Spinal cord (tissue), 9 donors: ENCODE measurements at regions not wholly inside any gene's neighbourhood (a gene's known extent, or its start where the extent isn't known, plus 50 kb on each side); places are given as distances from the start of the nearest gene placed in this dataset.

Source experiments
- DNase-seq, 6 donors: peaks; one replicate each; pipeline versions ENCODE4 v3.0.0 to v3.0.0-alpha.2; 2013 to 2015; ENCODE audit warnings: low spot score in 6 of 6, low read depth in 4 of 6
- H3K27ac ChIP-seq: one replicate; pipeline ENCODE4 v1.5.1; 2013; ENCODE audit warnings: low read depth, low read length, control low read depth
- H3K27me3 ChIP-seq: one replicate; pipeline ENCODE4 v1.6.1; 2013; ENCODE audit warnings: low read length; ENCODE audit not compliant: control insufficient read depth, insufficient read depth
- H3K36me3 ChIP-seq: one replicate; pipeline ENCODE4 v1.6.1; 2013; ENCODE audit warnings: low read length; ENCODE audit not compliant: control insufficient read depth, insufficient read depth
- H3K4me1 ChIP-seq: one replicate; pipeline ENCODE4 v1.6.1; 2013; ENCODE audit warnings: low read length; ENCODE audit not compliant: control insufficient read depth, insufficient read depth
- H3K4me3 ChIP-seq: one replicate; pipeline ENCODE4 v1.5.1; 2013; ENCODE audit warnings: low read depth, low read length, control low read depth
- H3K9me3 ChIP-seq: one replicate; pipeline ENCODE4 v1.6.1; 2013; ENCODE audit warnings: low read length; ENCODE audit not compliant: control insufficient read depth, insufficient read depth
- WGBS: methylation state at CpG from one replicate; pipeline ENCODE4 v1.1.5; 2013; ENCODE audit warnings: missing lambda C conversion rate; ENCODE audit not compliant: insufficient coverage; 5-methylcytosine and 5-hydroxymethylcytosine counted together
- donor health status: healthy.

GRCh38 chr3:96169111-96169766 is 645.2 kb upstream of the EPHA6 start:
- Histone ChIP-seq H3K27ac (no peak overlapping the region), H3K9me3 (no peaks in the 10 kb centered on the region), H3K36me3 (no peaks in the 10 kb centered on the region), H3K4me3 (no peak overlapping the region), H3K4me1 (no peaks in the 10 kb centered on the region), H3K27me3 (no peaks in the 10 kb centered on the region)
- WGBS = 88% methylated on average over 3 of the region's 3 CpGs
- DNase-seq = no peak

GRCh38 chr3:96172917-96173316 is 641.5 kb upstream of the EPHA6 start:
- H3K27ac ChIP-seq = no peak overlapping the region

GRCh38 chr3:96175500-96175899 is 638.9 kb upstream of the EPHA6 start:
- Histone ChIP-seq H3K9me3 (no peaks in the 10 kb centered on the region), H3K4me3 (no peak overlapping the region), H3K27me3 (no peaks in the 10 kb centered on the region), H3K4me1 (no peaks in the 10 kb centered on the region), H3K27ac (no peak overlapping the region), H3K36me3 (no peaks in the 10 kb centered on the region)
- 91% methylated on average over 5 of the region's 6 CpGs for WGBS
- DNase-seq = no peak

More at GRCh38 chr3:96172917-96173316, 641.5 kb upstream of the EPHA6 start:
- no peaks in the 10 kb centered on the region for H3K36me3 ChIP-seq
- H3K9me3 ChIP-seq = no peaks in the 10 kb centered on the region
- no peaks in the 10 kb centered on the region for H3K4me1 ChIP-seq
- H3K27me3 ChIP-seq = no peaks in the 10 kb centered on the region
- DNase-seq = no peak
- no peak overlapping the region for H3K4me3 ChIP-seq

- DNase-seq = no peak
- Histone ChIP-seq H3K4me1 (no peaks in the 10 kb centered on the region), H3K9me3 (no peaks in the 10 kb centered on the region), H3K27me3 (no peaks in the 10 kb centered on the region), H3K4me3 (no peak overlapping the region), H3K27ac (no peak overlapping the region), H3K36me3 (no peaks in the 10 kb centered on the region)
- 100% methylated on average over 1 of the region's 1 CpG for WGBS
Observed at GRCh38 chr3:96182756-96183155, 631.6 kb upstream of the EPHA6 start.

- no peak overlapping the region for H3K4me3 ChIP-seq
- H3K36me3 ChIP-seq = no peaks in the 10 kb centered on the region
- DNase-seq = no peak
- no peaks in the 10 kb centered on the region for H3K9me3 ChIP-seq
- no CpG with 5 or more reads among the region's 1 CpG for WGBS
- no peaks in the 10 kb centered on the region for H3K27me3 ChIP-seq
- no peaks in the 10 kb centered on the region for H3K4me1 ChIP-seq
- no peak overlapping the region for H3K27ac ChIP-seq
Observed at GRCh38 chr3:96183871-96184270, 630.5 kb upstream of the EPHA6 start.

GRCh38 chr3:96190024-96190616 is 624.3 kb upstream of the EPHA6 start:
- H3K4me1 ChIP-seq = no peaks in the 10 kb centered on the region
- no peaks in the 10 kb centered on the region for H3K36me3 ChIP-seq
- H3K9me3 ChIP-seq = no peaks in the 10 kb centered on the region
- no peaks in the 10 kb centered on the region for H3K27me3 ChIP-seq
- WGBS = 91% methylated on average over 7 of the region's 8 CpGs
- H3K4me3 ChIP-seq = no peak overlapping the region
- no peak overlapping the region for H3K27ac ChIP-seq
- no peak for DNase-seq

GRCh38 chr3:96192966-96193550 is 621.3 kb upstream of the EPHA6 start:
- no peaks in the 10 kb centered on the region for H3K36me3 ChIP-seq
- H3K9me3 ChIP-seq = no peaks in the 10 kb centered on the region
- no peak overlapping the region for H3K27ac ChIP-seq
- 0% methylated on average over 1 of the region's 4 CpGs for WGBS
- peak in 1 of 6 donors; percentile 2 for DNase-seq
- no peak overlapping the region for H3K4me3 ChIP-seq
- H3K4me1 ChIP-seq = no peaks in the 10 kb centered on the region
- no peaks in the 10 kb centered on the region for H3K27me3 ChIP-seq

GRCh38 chr3:96200897-96201296 is 613.5 kb upstream of the EPHA6 start:
- Histone ChIP-seq H3K4me1 (no peaks in the 10 kb centered on the region), H3K9me3 (no peaks in the 10 kb centered on the region), H3K4me3 (no peak overlapping the region), H3K27me3 (no peaks in the 10 kb centered on the region), H3K36me3 (no peaks in the 10 kb centered on the region), H3K27ac (no peak overlapping the region)
- DNase-seq = no peak
- 88% methylated on average over 1 of the region's 1 CpG for WGBS

GRCh38 chr3:96201463-96201862 is 612.9 kb upstream of the EPHA6 start:
- H3K4me1 ChIP-seq = no peaks in the 10 kb centered on the region
- no peaks in the 10 kb centered on the region for H3K27me3 ChIP-seq
- WGBS = 100% methylated on average over 4 of the region's 6 CpGs
- H3K27ac ChIP-seq = no peak overlapping the region
- no peaks in the 10 kb centered on the region for H3K9me3 ChIP-seq
- no peak for DNase-seq
- H3K4me3 ChIP-seq = no peak overlapping the region
- H3K36me3 ChIP-seq = no peaks in the 10 kb centered on the region

- no peak overlapping the region for H3K27ac ChIP-seq
- no peaks in the 10 kb centered on the region for H3K27me3 ChIP-seq
- no peak overlapping the region for H3K4me3 ChIP-seq
- no peaks in the 10 kb centered on the region for H3K9me3 ChIP-seq
- no peaks in the 10 kb centered on the region for H3K36me3 ChIP-seq
- DNase-seq = no peak
- no peaks in the 10 kb centered on the region for H3K4me1 ChIP-seq
- WGBS = 100% methylated on average over 1 of the region's 1 CpG
Observed at GRCh38 chr3:96202181-96202580, 612.2 kb upstream of the EPHA6 start.
